GM12874 (cell line): ENCODE measurements at regions not wholly inside any gene's neighbourhood (a gene's known extent, or its start where the extent isn't known, plus 50 kb on each side); places are given as distances from the start of the nearest gene placed in this dataset.

ENCODE experiments used
- TF ChIP-seq, protein P1 (sequence below): IDR thresholded peaks from 2 replicates; pipeline ENCODE4 v1.5.1; 2011; ENCODE audit warnings: low read depth, mild to moderate bottlenecking, control low read depth, low read length, moderate library complexity; ENCODE audit not compliant: insufficient read depth

DNA sequence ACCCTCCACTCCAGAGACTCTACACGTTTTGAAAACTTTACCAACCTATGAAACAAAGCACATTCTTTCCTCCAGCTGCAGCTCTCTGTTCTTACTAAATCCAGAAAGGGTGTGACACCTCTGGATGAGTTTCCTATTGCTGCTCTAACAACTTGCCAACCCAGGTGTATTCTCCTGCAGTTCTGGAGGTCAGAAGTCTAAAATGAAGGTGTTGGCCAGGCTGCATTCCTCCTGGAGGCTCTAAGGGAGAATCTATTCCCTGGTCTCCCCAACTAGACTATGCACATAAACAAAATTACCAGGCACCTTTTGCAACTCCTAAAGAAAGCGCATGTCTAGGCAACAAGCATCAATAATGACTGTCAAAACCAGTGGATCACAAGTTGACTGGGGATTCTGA is 128.8 kb downstream of the NUFIP1 start:
- TF ChIP-seq, protein P1, sequence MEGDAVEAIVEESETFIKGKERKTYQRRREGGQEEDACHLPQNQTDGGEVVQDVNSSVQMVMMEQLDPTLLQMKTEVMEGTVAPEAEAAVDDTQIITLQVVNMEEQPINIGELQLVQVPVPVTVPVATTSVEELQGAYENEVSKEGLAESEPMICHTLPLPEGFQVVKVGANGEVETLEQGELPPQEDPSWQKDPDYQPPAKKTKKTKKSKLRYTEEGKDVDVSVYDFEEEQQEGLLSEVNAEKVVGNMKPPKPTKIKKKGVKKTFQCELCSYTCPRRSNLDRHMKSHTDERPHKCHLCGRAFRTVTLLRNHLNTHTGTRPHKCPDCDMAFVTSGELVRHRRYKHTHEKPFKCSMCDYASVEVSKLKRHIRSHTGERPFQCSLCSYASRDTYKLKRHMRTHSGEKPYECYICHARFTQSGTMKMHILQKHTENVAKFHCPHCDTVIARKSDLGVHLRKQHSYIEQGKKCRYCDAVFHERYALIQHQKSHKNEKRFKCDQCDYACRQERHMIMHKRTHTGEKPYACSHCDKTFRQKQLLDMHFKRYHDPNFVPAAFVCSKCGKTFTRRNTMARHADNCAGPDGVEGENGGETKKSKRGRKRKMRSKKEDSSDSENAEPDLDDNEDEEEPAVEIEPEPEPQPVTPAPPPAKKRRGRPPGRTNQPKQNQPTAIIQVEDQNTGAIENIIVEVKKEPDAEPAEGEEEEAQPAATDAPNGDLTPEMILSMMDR = no peak

DNA sequence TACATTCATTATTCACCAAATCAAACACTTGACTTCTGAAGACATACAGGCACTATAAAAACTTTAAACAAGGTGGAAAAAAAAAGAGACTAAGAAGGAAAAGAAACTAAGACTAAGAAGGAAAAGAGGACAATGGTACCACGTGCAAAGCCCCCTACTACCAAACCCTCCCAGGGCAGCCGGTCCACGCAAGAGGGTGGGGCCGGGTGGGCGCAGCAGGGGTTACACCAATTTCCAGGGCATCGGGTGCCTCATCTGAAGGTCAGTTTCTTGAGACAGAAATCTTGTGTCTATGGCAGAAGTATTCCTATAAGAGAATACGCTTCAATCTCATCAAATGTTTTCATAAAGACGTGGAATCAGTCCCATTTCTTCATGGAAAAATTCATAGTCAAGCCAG is 131.5 kb downstream of the NUFIP1 start:
- TF ChIP-seq, protein P1 = no peak

DNA sequence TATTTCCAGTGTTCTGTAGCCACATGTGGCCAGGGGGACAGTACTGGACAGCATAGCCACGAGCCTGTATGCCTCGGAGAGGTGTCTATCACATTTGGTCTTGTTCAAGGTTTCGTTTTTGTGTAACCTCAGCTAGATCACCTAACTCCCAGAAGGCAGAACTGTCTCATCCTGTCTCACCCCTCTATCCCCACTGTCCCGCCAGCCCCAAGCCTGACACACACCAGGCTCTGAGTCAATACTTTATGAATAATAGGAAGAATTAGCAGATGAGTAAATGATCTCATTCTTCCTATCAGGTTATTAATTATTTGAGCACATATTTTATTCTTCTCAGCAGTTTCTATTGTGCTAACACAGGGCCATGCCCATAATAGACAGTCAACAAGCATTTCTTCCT is 132.2 kb downstream of the NUFIP1 start:
- TF ChIP-seq, protein P1 = no peak

DNA sequence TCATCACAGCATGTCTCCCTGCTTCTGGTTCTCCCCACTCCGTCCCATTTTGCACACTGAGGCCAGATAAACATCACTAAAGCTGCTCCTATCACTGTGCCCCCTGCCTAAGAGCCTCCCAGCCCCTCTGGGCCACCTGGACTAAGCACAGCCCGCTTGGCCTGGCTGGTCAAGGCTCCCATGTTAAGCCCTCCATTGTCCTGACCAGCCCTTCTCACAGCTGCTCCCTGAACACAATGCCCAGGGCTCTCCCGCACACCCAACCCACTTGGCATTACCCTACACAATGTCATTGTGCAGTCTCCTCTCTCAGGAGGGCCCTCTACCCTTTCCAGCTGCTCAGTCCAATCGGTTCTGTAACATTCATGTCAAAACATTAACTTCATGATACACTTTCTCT is 133.4 kb downstream of the NUFIP1 start:
- TF ChIP-seq, protein P1 = no peak

DNA sequence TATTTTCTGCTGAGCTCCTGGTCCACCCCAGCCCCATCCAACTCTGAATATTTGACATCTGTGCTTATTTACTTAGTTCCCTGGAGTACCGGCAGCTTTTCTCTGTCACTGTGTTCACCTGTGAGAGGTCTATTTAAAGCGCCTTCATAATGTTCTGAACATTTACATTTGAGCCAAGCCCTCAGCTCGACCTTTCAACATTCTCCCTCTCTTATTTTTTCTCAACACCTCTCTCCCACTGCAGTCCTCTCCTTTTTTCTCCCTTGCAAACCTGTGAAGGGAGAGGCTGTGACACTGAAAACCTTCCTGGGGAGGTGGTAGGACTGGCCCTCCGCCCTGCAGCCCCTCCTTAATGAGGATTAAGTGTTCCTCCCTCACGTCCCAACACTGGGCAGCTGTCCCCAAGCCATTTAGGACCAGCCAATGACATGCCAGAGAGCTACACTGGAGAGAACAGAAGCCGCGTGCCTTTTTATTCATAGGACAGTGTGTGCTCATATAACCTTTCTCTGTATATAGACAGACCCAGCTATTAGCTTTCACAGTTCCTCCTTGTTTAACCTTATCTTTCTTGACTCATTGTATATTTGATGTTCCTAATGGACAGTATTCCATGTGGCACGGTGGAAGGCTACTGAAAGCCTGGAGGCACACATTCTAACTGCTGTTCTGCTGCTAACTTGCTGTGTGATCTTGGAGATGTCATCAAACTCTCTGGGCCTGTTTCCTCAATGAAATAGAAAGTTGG is 134.8 kb downstream of the NUFIP1 start:
- TF ChIP-seq, protein P1 = no peak

DNA sequence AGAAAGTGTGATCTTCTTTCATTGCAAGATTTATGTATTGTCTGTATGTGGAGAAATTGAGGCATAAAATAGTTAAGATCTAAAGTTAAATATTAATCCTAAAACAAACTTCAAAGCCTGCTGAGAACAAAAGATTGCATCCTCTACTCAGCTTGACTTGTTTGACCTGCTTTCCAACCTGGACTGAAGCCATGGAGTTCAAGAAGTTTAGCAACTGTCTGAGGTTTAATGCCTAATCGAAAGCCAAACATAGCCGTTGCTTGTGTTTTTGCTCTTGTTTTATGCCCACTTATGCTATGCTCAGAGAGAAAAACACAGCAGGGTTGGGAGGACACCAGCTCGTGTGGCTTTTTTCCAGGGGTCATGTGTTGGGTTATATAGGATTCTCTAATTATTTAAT is 135.6 kb downstream of the NUFIP1 start:
- TF ChIP-seq, protein P1 = no peak

DNA sequence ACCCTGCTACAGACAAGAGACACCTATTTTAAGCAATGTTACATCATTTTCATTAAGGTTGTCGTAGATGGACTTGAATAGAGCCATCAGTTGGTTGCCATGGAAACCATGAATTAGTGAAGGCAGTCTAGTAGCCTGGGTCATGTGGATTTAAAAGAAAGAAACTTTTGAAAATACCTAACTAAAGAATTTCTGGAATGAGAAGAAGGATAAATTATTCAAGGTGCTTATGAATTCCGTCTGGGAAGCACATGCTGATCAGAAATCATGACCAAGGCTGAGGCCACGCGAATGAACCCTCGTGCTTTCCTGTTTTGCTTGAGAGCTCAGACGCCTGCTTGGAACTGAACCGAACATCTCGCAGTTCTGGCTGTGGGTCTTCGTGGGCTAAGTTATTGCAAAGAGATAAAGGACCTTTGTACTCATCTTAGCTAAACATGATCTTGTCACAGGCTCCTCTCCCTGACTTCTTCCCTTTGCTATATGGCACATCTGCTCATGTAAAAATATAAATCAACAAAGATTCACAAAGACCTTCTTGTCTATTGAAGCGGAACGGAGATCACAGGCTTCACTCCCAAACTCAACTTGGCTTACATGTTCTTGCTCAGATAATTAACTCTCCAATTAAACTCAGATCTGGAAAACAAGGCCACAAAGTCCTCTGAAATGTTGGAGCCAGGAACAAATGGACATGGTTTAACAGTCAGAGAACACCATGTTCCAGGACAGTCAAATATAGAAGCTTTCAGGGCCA is 140.2 kb downstream of the NUFIP1 start:
- TF ChIP-seq, protein P1 = no peak
